Neural progenitor cell (in vitro differentiated cells): ENCODE measurements at regions not wholly inside any gene's neighbourhood (a gene's known extent, or its start where the extent isn't known, plus 50 kb on each side); places are given as distances from the start of the nearest gene placed in this dataset.
"Not testable (repeated sequence)": the region's sequence is repeated elsewhere in the genome, so short reads cannot be mapped to it uniquely, and the experiment has no call there.

ENCODE experiments used
- DNase-seq: peaks from one replicate; pipeline ENCODE4 v3.0.0-alpha.2; 2016; ENCODE audit warnings: low spot score
- H2AFZ ChIP-seq: fragments of 200-600 bp; sonication (generic); replicated peaks from 2 replicates; pipeline ENCODE4 v1.6.1; 2016; ENCODE audit warnings: antibody characterized with exemption
- H3F3A ChIP-seq: fragments of 200-600 bp; sonication (generic); 2 replicates; pipeline ENCODE4 v1.6.1; 2016; ENCODE audit warnings: antibody characterized with exemption, low read depth
- H3K27ac ChIP-seq: fragments of 200-600 bp; sonication (generic); 2 replicates; pipeline ENCODE4 v1.5.1; 2016; ENCODE audit warnings: mild to moderate bottlenecking
- H3K27me3 ChIP-seq: fragments of 200-600 bp; sonication (generic); 2 replicates; pipeline ENCODE4 v1.6.1; 2016; ENCODE audit warnings: mild to moderate bottlenecking, moderate library complexity
- H3K36me3 ChIP-seq: fragments of 200-600 bp; sonication (generic); 2 replicates; pipeline ENCODE4 v1.5.1; 2016
- H3K4me1 ChIP-seq: fragments of 200-600 bp; sonication (generic); 2 replicates; pipeline ENCODE4 v1.6.1; 2016; ENCODE audit warnings: mixed run types
- H3K4me2 ChIP-seq: fragments of 200-600 bp; sonication (generic); 2 replicates; pipeline ENCODE4 v1.6.1; 2016
- H3K4me3 ChIP-seq: fragments of 200-600 bp; sonication (generic); 2 replicates; pipeline ENCODE4 v1.5.1; 2016
- H3K79me2 ChIP-seq: fragments of 200-600 bp; sonication (generic); 2 replicates; pipeline ENCODE4 v1.6.1; 2016; ENCODE audit warnings: low read depth
- H3K9ac ChIP-seq: fragments of 200-600 bp; sonication (generic); 2 replicates; pipeline ENCODE4 v1.6.1; 2016
- H3K9me3 ChIP-seq: fragments of 200-600 bp; sonication (generic); 2 replicates; pipeline ENCODE4 v1.5.1; 2016; ENCODE audit warnings: low read depth
- H4K20me1 ChIP-seq: fragments of 200-600 bp; sonication (generic); 2 replicates; pipeline ENCODE4 v1.6.1; 2016; ENCODE audit warnings: low read depth
- H3K27ac Mint-ChIP-seq: 3 replicates; pipeline ENCODE4 v1.8.0; 2021; ENCODE audit warnings: mixed read lengths
- H3K27me3 Mint-ChIP-seq: 2 replicates; pipeline ENCODE4 v1.8.0; 2022; ENCODE audit warnings: low read depth, mild to moderate bottlenecking, inconsistent platforms, moderate library complexity, mixed read lengths; ENCODE audit not compliant: insufficient read depth
- H3K36me3 Mint-ChIP-seq: 3 replicates; pipeline ENCODE4 v1.8.0; 2021; ENCODE audit warnings: mixed read lengths
- H3K4me1 Mint-ChIP-seq: 3 replicates; pipeline ENCODE4 v1.8.0; 2021; ENCODE audit warnings: mixed read lengths
- H3K4me3 Mint-ChIP-seq: 3 replicates; pipeline ENCODE4 v1.8.0; 2021; ENCODE audit warnings: mild to moderate bottlenecking, moderate library complexity, mixed read lengths
- H3K9me3 Mint-ChIP-seq: 3 replicates; pipeline ENCODE4 v1.8.0; 2020; ENCODE audit warnings: mixed read lengths
- EZH2 ChIP-seq: fragments of 200-600 bp; sonication (generic); IDR thresholded peaks from 2 replicates; pipeline ENCODE4 v1.6.1; 2017; ENCODE audit warnings: antibody characterized with exemption, mild to moderate bottlenecking, moderate library complexity
- EZH2phosphoT487 ChIP-seq: fragments of 200-600 bp; sonication (generic); IDR thresholded peaks from 2 replicates; pipeline ENCODE4 v1.6.1; 2017; ENCODE audit warnings: antibody characterized with exemption
- TF ChIP-seq, protein P1 (sequence below): fragments of 200-600 bp; sonication (generic); IDR thresholded peaks from 2 replicates; pipeline ENCODE4 v1.5.1; 2017; ENCODE audit warnings: antibody characterized with exemption, mild to moderate bottlenecking

DNA sequence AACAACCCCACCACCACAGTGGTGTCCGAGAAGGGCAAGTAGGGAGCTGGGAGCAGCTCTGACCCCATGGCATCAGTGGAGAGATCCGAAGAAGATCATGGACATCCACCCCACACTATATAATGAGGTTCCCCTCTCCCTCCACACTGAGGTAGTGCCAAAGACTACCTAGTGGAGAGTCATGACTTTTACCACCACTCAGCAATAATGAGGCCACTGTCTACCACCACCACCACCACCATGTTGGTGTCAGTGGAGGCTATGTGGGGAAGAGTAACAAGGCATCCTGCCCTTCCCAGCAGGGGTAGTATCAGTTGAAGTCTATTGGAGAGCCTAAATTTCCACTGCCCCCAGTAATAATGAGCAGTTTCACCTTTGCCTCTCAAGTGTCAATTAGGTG is 321.7 kb upstream of the ZC3H15 start:
- Mint-ChIP-seq H3K4me3 (no peak overlapping the region), H3K9me3 (peaks cover 16% of the 10 kb centered on the region), H3K4me1 (peaks cover 4% of the 10 kb centered on the region), H3K27me3 (no peaks in the 10 kb centered on the region), H3K27ac (no peak overlapping the region), H3K36me3 (peaks cover 13% of the 10 kb centered on the region)
- Histone ChIP-seq H3K9ac (no peak overlapping the region), H3K9me3 (no peaks in the 10 kb centered on the region), H3K79me2 (no peaks in the 10 kb centered on the region), H3K4me1 (no peaks in the 10 kb centered on the region), H3F3A (no peaks in the 10 kb centered on the region), H3K27ac (no peak overlapping the region), H3K4me3 (no peak overlapping the region), H2AFZ (no peak overlapping the region), H3K36me3 (no peaks in the 10 kb centered on the region), H3K4me2 (no peak overlapping the region), H3K27me3 (no peaks in the 10 kb centered on the region), H4K20me1 (no peaks in the 10 kb centered on the region)
- TF ChIP-seq EZH2 (no peak), EZH2phosphoT487 (no peak)
- TF ChIP-seq, protein P1, sequence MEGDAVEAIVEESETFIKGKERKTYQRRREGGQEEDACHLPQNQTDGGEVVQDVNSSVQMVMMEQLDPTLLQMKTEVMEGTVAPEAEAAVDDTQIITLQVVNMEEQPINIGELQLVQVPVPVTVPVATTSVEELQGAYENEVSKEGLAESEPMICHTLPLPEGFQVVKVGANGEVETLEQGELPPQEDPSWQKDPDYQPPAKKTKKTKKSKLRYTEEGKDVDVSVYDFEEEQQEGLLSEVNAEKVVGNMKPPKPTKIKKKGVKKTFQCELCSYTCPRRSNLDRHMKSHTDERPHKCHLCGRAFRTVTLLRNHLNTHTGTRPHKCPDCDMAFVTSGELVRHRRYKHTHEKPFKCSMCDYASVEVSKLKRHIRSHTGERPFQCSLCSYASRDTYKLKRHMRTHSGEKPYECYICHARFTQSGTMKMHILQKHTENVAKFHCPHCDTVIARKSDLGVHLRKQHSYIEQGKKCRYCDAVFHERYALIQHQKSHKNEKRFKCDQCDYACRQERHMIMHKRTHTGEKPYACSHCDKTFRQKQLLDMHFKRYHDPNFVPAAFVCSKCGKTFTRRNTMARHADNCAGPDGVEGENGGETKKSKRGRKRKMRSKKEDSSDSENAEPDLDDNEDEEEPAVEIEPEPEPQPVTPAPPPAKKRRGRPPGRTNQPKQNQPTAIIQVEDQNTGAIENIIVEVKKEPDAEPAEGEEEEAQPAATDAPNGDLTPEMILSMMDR = no peak
- DNase-seq = no peak

DNA sequence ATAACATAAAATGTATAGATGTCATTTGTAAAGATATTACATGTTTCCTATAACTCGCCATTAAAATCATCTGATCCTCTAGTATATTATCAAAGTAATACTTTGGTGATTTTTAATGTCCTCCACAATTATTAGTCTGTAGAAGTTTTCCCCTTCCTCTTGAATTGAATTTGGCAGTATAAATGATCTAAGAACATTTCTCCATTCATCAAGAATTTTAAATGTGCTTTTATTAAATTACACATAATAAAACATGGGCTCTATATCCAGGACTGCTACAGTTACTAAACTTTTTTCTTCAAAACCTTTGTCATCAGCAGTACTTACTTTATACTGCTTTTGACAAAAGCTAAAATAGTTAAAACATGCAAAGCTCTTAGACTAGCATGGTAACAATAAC is 315.4 kb upstream of the ZC3H15 start:
- TF ChIP-seq EZH2 (no peak), EZH2phosphoT487 (no peak)
- TF ChIP-seq, protein P1 = no peak
- DNase-seq = no peak
- H3K36me3 ChIP-seq = no peaks in the 10 kb centered on the region
- no peak overlapping the region for H3K9ac ChIP-seq
- H3K79me2 ChIP-seq = no peaks in the 10 kb centered on the region
- Mint-ChIP-seq H3K9me3 (no peaks in the 10 kb centered on the region), H3K27me3 (no peaks in the 10 kb centered on the region), H3K36me3 (no peaks in the 10 kb centered on the region), H3K4me1 (peaks cover 3% of the 10 kb centered on the region), H3K27ac (no peak overlapping the region), H3K4me3 (no peak overlapping the region)
- H3K9me3 ChIP-seq = no peaks in the 10 kb centered on the region
- no peak overlapping the region for H2AFZ ChIP-seq
- no peak overlapping the region for H3K27ac ChIP-seq
- no peaks in the 10 kb centered on the region for H3K4me1 ChIP-seq
- no peak overlapping the region for H3K4me3 ChIP-seq
- no peaks in the 10 kb centered on the region for H3F3A ChIP-seq
- no peak overlapping the region for H3K4me2 ChIP-seq
- H3K27me3 ChIP-seq = no peaks in the 10 kb centered on the region
- H4K20me1 ChIP-seq = no peaks in the 10 kb centered on the region

DNA sequence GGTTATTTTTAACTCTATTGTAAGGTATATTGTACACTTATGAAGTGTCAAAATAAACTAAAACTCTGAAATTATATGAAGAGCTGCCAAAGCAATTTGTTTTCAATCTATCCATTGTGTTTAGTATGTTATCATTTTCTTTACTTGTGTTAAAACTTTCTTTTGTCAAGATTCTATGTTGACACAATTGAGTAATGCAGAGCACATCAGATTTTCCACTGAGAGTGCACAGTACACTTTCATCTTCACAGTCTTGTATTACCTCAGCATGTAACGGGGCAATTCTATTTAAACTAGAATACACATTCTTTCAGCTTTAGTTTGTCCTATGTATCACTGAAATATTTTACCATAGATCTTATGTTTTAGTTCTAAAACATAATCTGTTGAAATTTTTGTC is 304.4 kb upstream of the ZC3H15 start:
- no peak overlapping the region for H3K9ac ChIP-seq
- no peaks in the 10 kb centered on the region for H3K9me3 ChIP-seq
- no peak overlapping the region for H3K4me3 ChIP-seq
- Mint-ChIP-seq H3K27me3 (peaks cover 2% of the 10 kb centered on the region), H3K36me3 (no peaks in the 10 kb centered on the region), H3K4me1 (peaks cover 4% of the 10 kb centered on the region), H3K27ac (no peak overlapping the region), H3K9me3 (no peaks in the 10 kb centered on the region), H3K4me3 (no peak overlapping the region)
- H3K4me2 ChIP-seq = no peak overlapping the region
- no peaks in the 10 kb centered on the region for H3K79me2 ChIP-seq
- H3K4me1 ChIP-seq = no peaks in the 10 kb centered on the region
- no peak for TF ChIP-seq EZH2phosphoT487
- TF ChIP-seq EZH2 = no peak
- TF ChIP-seq, protein P1 = no peak
- H3F3A ChIP-seq = no peaks in the 10 kb centered on the region
- H4K20me1 ChIP-seq = no peaks in the 10 kb centered on the region
- no peak overlapping the region for H3K27ac ChIP-seq
- DNase-seq = no peak
- no peaks in the 10 kb centered on the region for H3K36me3 ChIP-seq
- H3K27me3 ChIP-seq = no peaks in the 10 kb centered on the region
- no peak overlapping the region for H2AFZ ChIP-seq

DNA sequence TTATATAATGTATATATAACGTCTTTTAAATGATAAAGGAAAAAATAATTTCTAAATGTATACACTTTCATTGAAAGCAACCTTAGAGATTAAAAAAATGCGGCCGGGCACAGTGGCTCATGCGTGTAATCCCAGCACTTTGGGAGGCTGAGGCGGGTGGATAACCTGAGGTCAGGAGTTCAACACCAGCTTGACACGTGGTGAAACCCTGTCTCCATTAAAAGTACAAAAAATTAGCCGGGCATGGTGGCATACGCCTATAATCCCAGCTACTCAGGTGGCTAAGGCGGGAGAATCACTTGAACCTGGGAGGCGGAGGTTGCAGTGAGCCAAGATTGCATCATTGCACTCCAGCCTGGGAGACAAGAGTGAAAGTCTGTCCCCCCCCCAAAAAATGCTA is 303.7 kb upstream of the ZC3H15 start:
- H3K36me3 ChIP-seq, H4K20me1 ChIP-seq, H3F3A ChIP-seq, H3K4me3 Mint-ChIP-seq, H3K4me1 ChIP-seq, H3K79me2 ChIP-seq, H3K27ac ChIP-seq, DNase-seq, H3K4me2 ChIP-seq, H3K27me3 Mint-ChIP-seq, H2AFZ ChIP-seq, H3K9me3 ChIP-seq, H3K27me3 ChIP-seq, H3K9me3 Mint-ChIP-seq, H3K4me3 ChIP-seq, H3K4me1 Mint-ChIP-seq, H3K9ac ChIP-seq, H3K36me3 Mint-ChIP-seq, H3K27ac Mint-ChIP-seq: not testable (repeated sequence)
